Ectodermal cell (in vitro differentiated cells): ENCODE measurements at regions not wholly inside any gene's neighbourhood (a gene's known extent, or its start where the extent isn't known, plus 50 kb on each side); places are given as distances from the start of the nearest gene placed in this dataset.

Source experiments
- H3K27ac ChIP-seq: 2 replicates; pipeline ENCODE4 v1.7.0; 2013; ENCODE audit warnings: mild to moderate bottlenecking, low read depth, low read length; ENCODE audit not compliant: insufficient read depth, poor library complexity, severe bottlenecking
- H3K27me3 ChIP-seq: 2 replicates; pipeline ENCODE4 v1.7.0; 2013; ENCODE audit warnings: mild to moderate bottlenecking, low read length; ENCODE audit not compliant: insufficient read depth, control insufficient read depth, poor library complexity, severe bottlenecking
- H3K36me3 ChIP-seq: one replicate; pipeline ENCODE4 v1.7.0; 2013; ENCODE audit warnings: low read length; ENCODE audit not compliant: control insufficient read depth, insufficient read depth
- H3K4me1 ChIP-seq: one replicate; pipeline ENCODE4 v1.7.0; 2013; ENCODE audit warnings: low read length; ENCODE audit not compliant: control insufficient read depth, insufficient read depth
- H3K4me3 ChIP-seq: 2 replicates; pipeline ENCODE4 v1.7.0; 2013; ENCODE audit warnings: low read depth, low read length, control low read depth; ENCODE audit not compliant: insufficient read depth
- H3K9me3 ChIP-seq: 2 replicates; pipeline ENCODE4 v1.7.0; 2013; ENCODE audit warnings: mild to moderate bottlenecking, low read length, moderate library complexity; ENCODE audit not compliant: control insufficient read depth
- WGBS, 2 experiments: methylation state at CpG; one replicate each; pipeline ENCODE4 v1.1.7; 2013; ENCODE audit warnings: missing lambda C conversion rate in 2 of 2; 5-methylcytosine and 5-hydroxymethylcytosine counted together

- no peaks in the 10 kb centered on the region for H3K36me3 ChIP-seq
- H3K4me3 ChIP-seq, result no peak overlapping the region
- no peaks in the 10 kb centered on the region for H3K9me3 ChIP-seq
- 36 to 65% methylated on average over 1 of the region's 1 CpG for WGBS, 2 experiments
- no peaks in the 10 kb centered on the region for H3K4me1 ChIP-seq
- H3K27ac ChIP-seq, result no peak overlapping the region
- H3K27me3 ChIP-seq, result no peaks in the 10 kb centered on the region
Measured at GRCh38 chr3:59549962-59550361, 500.1 kb upstream of the CFAP20DC start.

DNA sequence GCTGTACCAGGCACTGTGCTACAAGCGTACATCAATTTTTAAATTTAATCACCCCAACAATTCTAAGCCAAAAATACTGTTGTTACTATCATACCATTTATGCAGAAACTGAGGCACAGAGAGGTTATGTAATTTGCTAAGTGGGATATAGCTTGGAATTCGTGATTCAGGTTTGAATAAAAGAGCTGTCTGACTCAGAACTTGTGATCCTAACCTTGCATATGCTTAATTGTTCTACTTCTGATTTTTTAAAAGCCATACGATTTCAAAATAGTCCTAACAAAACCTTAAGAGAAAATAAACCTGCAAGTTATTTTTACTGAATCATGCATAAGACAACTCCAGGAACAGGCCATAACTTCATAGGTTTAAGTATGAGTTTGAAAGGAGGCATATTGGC lies 498.0 kb upstream of the CFAP20DC start:
- H3K27ac ChIP-seq, result no peak overlapping the region
- H3K9me3 ChIP-seq, result no peaks in the 10 kb centered on the region
- no peaks in the 10 kb centered on the region for H3K27me3 ChIP-seq
- H3K36me3 ChIP-seq, result no peaks in the 10 kb centered on the region
- 83 to 95% methylated on average over 3 of the region's 3 CpGs for WGBS, 2 experiments
- no peak overlapping the region for H3K4me3 ChIP-seq
- peaks cover 4% of the 10 kb centered on the region for H3K4me1 ChIP-seq

GRCh38 chr3:59546522-59546921 lies 496.7 kb upstream of the CFAP20DC start:
- no peaks in the 10 kb centered on the region for H3K9me3 ChIP-seq
- peaks cover 4% of the 10 kb centered on the region for H3K4me1 ChIP-seq
- H3K4me3 ChIP-seq, result no peak overlapping the region
- 83 to 93% methylated on average over 1 of the region's 1 CpG for WGBS, 2 experiments
- H3K27ac ChIP-seq, result no peak overlapping the region
- H3K36me3 ChIP-seq, result no peaks in the 10 kb centered on the region
- no peaks in the 10 kb centered on the region for H3K27me3 ChIP-seq

DNA sequence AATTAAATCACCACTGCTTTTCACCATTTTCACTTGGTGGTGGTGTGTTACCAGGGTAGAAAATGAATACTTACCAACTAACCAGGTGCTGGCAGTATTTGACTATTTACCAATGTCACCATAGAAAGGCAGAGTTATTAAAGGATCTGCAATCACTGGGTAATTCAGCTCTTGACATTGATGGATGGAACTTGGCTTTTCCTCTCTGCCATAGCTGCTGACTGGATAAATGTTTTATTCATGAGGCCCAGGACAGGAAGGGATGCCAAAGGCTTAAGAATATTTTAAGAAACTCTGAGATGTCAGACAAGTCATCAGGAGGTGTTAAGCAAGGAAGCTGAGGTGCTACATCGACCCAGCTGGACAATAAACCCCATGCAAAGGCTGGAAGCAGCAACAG lies 495.5 kb upstream of the CFAP20DC start:
- H3K27me3 ChIP-seq, result no peaks in the 10 kb centered on the region
- peaks cover 9% of the 10 kb centered on the region for H3K4me1 ChIP-seq
- no peaks in the 10 kb centered on the region for H3K9me3 ChIP-seq
- H3K27ac ChIP-seq, result no peak overlapping the region
- WGBS, 2 experiments, result 85 to 90% methylated on average over 1 of the region's 1 CpG
- no peaks in the 10 kb centered on the region for H3K36me3 ChIP-seq
- no peak overlapping the region for H3K4me3 ChIP-seq

DNA sequence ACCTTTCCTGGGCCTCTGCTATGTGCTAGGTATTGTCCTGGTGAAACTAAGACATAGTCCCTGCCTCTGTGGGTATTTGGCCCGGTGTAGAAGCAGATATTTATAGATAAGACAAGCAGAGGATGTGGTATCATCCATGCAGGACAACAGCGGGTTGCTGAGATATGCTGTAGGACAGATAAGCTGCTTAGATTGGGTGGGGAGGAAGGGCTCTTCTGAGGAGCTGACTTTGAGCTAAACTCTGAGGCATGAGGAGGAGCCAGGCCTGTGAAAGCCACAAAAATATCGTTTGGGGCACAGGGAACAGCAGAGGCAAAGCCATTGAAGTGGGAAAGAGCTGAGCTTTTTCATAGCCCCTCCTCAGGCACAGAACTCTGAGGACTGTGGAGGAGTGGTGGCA lies 492.5 kb upstream of the CFAP20DC start:
- Histone ChIP-seq H3K9me3 (no peaks in the 10 kb centered on the region), H3K4me3 (no peak overlapping the region), H3K4me1 (peaks cover 15% of the 10 kb centered on the region), H3K27me3 (no peaks in the 10 kb centered on the region), H3K36me3 (no peaks in the 10 kb centered on the region), H3K27ac (no peak overlapping the region)
- WGBS, 2 experiments, result 90 to 96% methylated on average over 3 of the region's 3 CpGs

DNA sequence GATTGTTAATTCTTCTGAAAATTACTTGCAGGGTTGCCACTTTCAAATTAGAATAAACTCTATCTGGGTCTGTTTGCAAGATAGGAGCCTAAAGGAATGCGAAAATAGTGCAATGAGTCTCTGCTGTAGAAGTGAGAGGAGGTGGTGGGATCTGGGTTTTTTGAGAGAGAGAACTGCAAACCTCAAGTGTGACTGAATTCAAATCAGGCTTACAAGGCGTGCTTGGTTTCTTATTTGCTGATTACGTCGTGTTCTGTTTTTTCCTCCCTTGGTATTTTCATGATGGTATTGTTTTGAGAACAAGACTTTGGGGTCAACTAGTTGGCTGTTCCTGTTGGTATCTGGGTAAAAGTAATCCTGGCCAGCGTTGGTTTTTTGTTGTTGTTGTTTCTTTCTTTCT lies 490.9 kb upstream of the CFAP20DC start:
- no peak overlapping the region for H3K27ac ChIP-seq
- H3K4me3 ChIP-seq, result no peak overlapping the region
- 76 to 81% methylated on average over 4 to 5 of the region's 5 CpGs for WGBS, 2 experiments
- H3K4me1 ChIP-seq, result peaks cover 15% of the 10 kb centered on the region
- H3K36me3 ChIP-seq, result no peaks in the 10 kb centered on the region
- no peaks in the 10 kb centered on the region for H3K27me3 ChIP-seq
- no peaks in the 10 kb centered on the region for H3K9me3 ChIP-seq

DNA sequence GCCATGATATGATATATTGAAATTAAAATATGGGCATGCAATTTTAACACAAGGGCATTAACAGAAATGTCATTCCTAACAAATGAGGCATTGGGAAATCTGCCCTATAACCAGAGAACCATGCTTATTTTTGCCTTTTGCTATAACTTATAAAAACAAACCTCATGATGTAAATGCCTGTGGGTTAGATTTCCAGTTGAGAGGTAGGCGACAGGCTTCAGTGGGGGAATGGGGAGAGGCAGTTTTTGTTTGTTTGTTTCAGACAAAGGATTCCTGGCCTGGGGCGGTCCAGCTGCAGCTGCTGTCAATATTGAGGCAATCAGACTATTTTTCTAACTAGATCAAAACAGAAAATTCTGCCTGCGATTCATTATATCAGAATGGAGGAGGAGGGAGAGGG lies 490.4 kb upstream of the CFAP20DC start:
- no peaks in the 10 kb centered on the region for H3K36me3 ChIP-seq
- peaks cover 15% of the 10 kb centered on the region for H3K4me1 ChIP-seq
- WGBS, 2 experiments, result 40 to 43% methylated on average over 3 of the region's 3 CpGs
- H3K9me3 ChIP-seq, result no peaks in the 10 kb centered on the region
- no peak overlapping the region for H3K4me3 ChIP-seq
- no peaks in the 10 kb centered on the region for H3K27me3 ChIP-seq
- H3K27ac ChIP-seq, result no peak overlapping the region

DNA sequence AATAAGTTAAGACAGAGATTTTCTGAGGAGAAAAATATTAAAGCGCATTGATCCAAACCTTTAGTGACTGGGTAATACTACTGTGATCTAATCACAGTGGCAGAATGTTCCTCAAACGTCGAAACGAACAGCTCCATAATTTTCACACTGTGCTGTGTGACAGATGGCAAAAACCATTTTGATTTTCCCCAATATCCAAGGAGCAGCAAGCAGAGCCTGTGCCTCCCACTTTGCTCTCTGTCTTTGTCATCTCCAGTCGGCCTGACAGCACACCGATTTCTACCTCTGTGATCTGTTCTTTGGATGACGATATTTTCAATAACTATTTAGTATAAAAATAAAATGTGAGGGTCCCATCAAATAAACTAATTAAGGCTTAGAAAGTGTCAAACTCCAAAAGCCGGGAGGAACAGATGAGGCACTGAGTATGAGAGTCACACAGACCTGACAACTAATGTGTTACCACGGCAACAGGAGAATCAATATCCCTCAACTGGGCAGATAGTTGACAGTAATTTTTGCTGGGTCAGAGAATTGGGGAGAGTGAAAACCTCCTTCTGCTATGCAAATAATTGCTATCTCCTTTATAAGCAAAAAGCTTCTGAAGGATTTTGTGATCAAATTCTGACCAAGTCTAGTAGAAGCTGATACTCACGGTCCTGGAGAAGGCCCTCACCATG lies 489.1 kb upstream of the CFAP20DC start:
- Histone ChIP-seq H3K4me1 (peaks cover 15% of the 10 kb centered on the region), H3K27me3 (no peaks in the 10 kb centered on the region), H3K36me3 (no peaks in the 10 kb centered on the region), H3K4me3 (no peak overlapping the region), H3K27ac (no peak overlapping the region), H3K9me3 (no peaks in the 10 kb centered on the region)
- 85 to 91% methylated on average over 8 to 10 of the region's 10 CpGs for WGBS, 2 experiments

GRCh38 chr3:59535791-59536221 lies 486.0 kb upstream of the CFAP20DC start:
- H3K9me3 ChIP-seq, result no peaks in the 10 kb centered on the region
- no CpG with 5 or more reads among the region's 1 CpG for WGBS, 2 experiments
- H3K27me3 ChIP-seq, result no peaks in the 10 kb centered on the region

GRCh38 chr3:59531994-59532393 lies 482.2 kb upstream of the CFAP20DC start:
- WGBS, 2 experiments, result 90 to 92% methylated on average over 2 of the region's 2 CpGs
- H3K27ac ChIP-seq, result no peak overlapping the region
- no peaks in the 10 kb centered on the region for H3K4me1 ChIP-seq
- no peaks in the 10 kb centered on the region for H3K36me3 ChIP-seq
- no peaks in the 10 kb centered on the region for H3K27me3 ChIP-seq
- no peak overlapping the region for H3K4me3 ChIP-seq
- no peaks in the 10 kb centered on the region for H3K9me3 ChIP-seq

More at GRCh38 chr3:59535791-59536221, 486.0 kb upstream of the CFAP20DC start:
- no peak overlapping the region for H3K27ac ChIP-seq
- H3K4me1 ChIP-seq, result peaks cover 10% of the 10 kb centered on the region
- H3K4me3 ChIP-seq, result no peak overlapping the region
- H3K36me3 ChIP-seq, result no peaks in the 10 kb centered on the region
